ENCODE measurements at regions not wholly inside any gene's neighbourhood (a gene's known extent, or its start where the extent isn't known, plus 50 kb on each side); places are given as distances from the start of the nearest gene placed in this dataset.

GRCh38 chrX:40485973-40486372 lies 94.8 kb upstream of the ATP6AP2 start:
- no peak for DNase-seq (ENCODE audit: extremely low read depth in 1 of 2, low read depth in 1 of 2)

GRCh38 chrX:40485102-40485826 lies 95.5 kb upstream of the ATP6AP2 start:
- no peak for DNase-seq (ENCODE audit: extremely low read depth in 1 of 2, low read depth in 1 of 2)

DNA sequence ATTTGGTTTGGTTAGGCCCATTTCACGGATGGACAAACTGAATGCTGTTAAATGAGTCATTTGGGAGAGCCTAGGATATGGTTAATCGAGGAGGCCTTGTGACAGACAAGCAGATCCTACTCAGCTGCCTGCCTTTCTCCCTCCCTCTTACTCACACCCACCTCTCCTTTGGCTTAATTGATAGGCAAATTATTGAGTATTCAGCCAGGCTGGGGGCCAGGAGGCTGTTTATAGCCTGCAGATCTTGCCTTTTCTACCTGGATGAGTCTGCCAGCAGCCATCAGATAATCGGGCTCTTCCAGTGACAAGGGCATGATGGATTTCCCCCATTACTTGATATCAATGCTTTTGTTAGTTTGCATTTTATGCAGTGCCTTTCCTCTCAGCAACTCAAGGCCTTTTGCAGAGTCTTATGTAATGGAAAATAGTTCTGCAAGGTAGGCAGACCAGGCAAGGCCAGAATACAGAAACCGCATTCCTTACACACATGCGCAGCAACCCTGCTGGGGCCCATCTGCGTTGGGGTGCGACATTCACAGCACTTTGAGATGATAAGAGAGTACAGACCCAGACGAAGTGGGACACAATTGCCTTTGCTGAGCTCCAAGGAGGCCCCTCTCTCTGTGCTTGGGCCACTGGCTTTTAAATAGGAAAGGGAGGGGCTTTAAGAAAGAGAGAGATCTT lies 96.2 kb upstream of the ATP6AP2 start:
- DNase-seq (ENCODE audit: extremely low read depth in 1 of 2, low read depth in 1 of 2), result no peak

DNA sequence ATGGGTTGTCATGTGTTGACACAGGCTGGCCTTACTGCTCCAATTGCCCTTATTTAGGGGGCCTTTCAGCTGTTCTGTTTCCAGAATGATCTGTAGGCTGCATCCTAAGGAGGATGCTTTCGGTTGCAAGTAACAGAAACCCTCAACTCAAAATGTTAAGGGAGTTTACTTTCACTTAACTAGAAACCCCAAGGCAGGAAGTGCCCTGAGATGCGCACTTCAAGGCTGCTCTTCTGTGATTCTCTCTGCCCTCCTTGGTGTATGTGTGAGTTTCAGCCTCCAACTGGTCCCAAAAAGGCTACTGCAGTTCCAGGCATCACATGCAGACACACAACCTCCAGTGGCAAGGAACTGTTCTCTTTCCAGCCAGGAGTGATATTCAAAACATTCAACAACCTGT lies 97.3 kb upstream of the ATP6AP2 start:
- DNase-seq (ENCODE audit: extremely low read depth in 1 of 2, low read depth in 1 of 2), result no peak

DNA sequence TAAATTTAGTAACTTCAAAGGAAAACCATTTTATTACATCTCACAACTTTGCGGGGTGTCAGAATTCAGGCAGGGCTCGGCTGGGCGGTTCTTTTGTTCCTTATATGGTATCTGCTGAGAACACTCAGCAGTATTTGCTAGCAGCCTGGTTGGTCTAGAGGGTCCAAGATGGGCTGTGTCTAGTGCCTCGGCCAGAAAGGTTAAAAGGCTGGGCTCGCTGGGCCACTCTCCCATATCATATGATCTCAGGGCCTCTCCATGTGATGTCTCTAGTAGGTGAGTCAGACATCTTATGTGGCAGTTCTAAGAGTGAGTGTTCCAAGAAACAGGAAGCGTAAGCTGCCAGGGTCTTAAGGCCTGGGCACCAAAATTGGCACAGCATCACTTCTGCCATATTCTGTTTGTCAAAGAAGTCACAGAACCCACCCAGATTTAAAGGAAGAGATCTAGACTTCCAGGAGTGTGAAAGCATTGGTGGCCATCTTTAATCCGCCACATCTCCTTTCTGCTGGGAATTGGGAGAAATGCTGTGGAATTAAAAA lies 100.9 kb upstream of the ATP6AP2 start:
- DNase-seq (ENCODE audit: extremely low read depth in 1 of 2, low read depth in 1 of 2), result no peak

GRCh38 chrX:40478474-40479065 lies 102.2 kb upstream of the ATP6AP2 start:
- DNase-seq (ENCODE audit: extremely low read depth in 1 of 2, low read depth in 1 of 2), result no peak

DNA sequence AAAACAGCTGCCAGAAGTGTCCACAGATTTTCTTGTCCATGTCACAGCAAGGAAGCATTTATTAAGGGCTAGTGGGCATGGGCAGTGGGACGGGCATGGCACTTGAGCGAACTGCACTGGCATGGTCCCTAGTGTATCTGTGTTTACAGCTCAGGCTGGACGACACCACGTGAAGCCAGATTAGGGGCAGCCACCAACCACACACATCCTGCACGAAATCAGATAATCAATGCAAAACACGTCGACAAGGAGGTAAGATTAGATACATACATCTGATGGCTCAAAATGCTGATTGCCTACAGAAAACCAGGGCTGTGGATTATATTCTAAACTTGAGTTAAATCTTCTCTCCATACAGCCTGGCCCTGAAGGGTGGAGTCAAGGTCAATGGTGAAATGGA lies 103.8 kb upstream of the ATP6AP2 start:
- no peak for DNase-seq (ENCODE audit: extremely low read depth in 1 of 2, low read depth in 1 of 2)

DNA sequence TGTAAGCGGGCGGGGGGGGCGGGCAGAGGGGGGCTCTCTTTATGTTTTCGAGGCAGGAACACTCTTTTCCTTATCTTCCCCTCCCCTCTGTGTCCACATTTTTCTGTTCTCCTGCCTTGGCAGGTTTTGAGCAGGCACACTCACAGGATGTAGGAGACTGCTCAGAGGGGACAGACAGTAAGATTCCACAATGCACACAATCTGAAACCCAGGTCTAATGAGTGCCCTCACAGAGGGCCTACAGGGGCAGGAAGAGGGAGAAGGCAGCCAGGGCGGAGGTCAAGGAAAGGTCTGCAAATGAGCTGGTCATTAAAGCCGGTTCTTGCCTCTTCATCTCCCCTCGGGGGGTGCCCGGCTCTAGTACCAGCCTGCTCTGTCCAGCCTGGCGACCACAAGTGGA lies 106.1 kb upstream of the ATP6AP2 start:
- no peak for DNase-seq (ENCODE audit: extremely low read depth in 1 of 2, low read depth in 1 of 2)

GRCh38 chrX:40474205-40474626 lies 106.6 kb upstream of the ATP6AP2 start:
- no peak for DNase-seq (ENCODE audit: extremely low read depth in 1 of 2, low read depth in 1 of 2)

DNA sequence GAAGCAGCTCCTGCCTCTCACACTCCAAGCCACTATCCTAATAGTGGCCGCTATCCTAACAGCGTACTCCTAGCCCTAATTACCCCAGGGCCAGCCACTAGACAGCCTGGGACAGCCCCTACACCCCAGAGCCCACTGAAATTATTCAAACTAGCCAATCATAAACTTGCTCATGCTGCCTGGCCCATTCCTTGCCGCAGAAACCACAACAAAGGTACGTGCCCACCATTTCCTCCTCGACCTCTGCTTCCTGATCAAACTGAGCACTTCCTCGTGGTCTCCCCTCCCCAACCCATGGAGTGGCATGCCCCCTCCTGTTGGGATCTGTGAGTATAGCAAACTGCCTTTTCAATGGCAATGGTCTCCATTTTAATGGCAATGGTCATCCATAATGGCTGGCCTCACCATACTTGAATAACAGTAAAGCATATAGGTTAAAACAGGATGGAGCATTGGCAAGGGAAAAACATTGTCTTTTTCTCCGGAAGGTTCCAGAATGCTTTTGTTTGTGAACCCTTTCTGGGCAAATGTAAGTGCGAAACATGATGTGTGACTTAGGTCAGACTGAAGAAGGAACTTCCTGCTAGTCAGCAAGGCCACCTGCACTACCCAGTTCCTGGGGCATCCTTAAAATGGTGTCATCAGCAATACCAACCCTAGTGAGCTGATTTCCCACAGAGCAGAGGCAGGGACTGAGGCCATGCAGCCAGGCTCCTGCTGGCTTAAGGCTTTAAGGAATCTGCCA lies 107.1 kb upstream of the ATP6AP2 start:
- no peak for DNase-seq (ENCODE audit: extremely low read depth in 1 of 2, low read depth in 1 of 2)

DNA sequence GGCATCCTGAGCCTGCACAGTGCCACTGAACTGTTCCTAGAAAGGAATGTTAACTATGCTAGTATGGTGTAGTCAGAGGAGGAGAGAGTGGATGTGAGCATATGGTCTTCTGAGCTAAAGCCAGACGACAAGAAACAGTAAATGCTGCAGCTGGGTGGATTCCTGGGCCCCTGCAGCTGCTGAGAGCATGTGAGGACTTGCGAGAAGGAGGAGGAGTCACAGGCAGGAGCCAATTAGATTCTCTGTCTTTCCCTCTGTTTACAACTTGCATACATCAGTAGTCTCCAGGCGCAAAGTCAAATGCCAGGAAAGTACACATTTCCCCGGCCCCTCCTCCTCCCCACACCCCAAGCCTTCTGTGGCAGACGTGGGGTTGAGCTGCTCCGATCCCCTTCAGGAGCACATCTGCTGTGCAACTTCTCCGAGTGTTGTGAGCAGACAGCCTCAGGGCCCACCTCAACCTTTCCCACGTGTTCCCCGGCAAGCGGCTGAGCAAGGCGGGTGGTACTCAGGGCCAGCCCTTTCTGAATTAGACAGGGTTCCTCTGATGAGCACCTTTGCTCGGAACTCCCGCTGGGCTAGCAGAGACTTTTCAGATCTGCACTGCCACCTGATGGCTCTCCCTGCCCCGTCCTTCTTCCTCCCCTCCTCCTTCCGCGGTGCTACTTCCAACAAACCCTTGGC lies 108.7 kb upstream of the ATP6AP2 start:
- no peak for DNase-seq (ENCODE audit: extremely low read depth in 1 of 2, low read depth in 1 of 2)

GRCh38 chrX:40470830-40471429 lies 109.8 kb upstream of the ATP6AP2 start:
- DNase-seq (ENCODE audit: extremely low read depth in 1 of 2, low read depth in 1 of 2), result no peak

DNA sequence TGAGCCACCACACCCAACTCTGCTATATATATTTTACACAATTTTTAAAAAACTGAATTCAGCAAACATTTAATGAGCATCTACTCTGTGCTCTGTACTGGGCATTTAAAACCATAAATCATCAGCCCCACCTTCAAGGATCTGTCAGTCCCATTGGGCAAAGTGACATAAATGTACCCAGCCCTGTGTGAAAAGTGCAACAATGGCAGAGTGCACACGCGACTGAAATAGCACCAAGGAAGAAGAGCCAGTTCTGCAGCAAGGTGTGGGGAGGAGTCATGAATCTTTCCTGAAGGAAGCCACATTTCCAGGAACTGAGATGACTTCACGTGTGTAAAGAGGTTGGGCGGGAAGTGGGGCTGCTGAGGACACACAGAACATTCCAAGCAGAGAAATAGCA lies 111.5 kb upstream of the ATP6AP2 start:
- DNase-seq (ENCODE audit: extremely low read depth in 1 of 2, low read depth in 1 of 2), result no peak

- DNase-seq (ENCODE audit: extremely low read depth in 1 of 2, low read depth in 1 of 2), result no peak
These were observed 112.5 kb upstream of the ATP6AP2 start for GRCh38 chrX:40468033-40468846.

GRCh38 chrX:40467454-40467853 lies 113.3 kb upstream of the ATP6AP2 start:
- DNase-seq (ENCODE audit: extremely low read depth in 1 of 2, low read depth in 1 of 2), result no peak

DNA sequence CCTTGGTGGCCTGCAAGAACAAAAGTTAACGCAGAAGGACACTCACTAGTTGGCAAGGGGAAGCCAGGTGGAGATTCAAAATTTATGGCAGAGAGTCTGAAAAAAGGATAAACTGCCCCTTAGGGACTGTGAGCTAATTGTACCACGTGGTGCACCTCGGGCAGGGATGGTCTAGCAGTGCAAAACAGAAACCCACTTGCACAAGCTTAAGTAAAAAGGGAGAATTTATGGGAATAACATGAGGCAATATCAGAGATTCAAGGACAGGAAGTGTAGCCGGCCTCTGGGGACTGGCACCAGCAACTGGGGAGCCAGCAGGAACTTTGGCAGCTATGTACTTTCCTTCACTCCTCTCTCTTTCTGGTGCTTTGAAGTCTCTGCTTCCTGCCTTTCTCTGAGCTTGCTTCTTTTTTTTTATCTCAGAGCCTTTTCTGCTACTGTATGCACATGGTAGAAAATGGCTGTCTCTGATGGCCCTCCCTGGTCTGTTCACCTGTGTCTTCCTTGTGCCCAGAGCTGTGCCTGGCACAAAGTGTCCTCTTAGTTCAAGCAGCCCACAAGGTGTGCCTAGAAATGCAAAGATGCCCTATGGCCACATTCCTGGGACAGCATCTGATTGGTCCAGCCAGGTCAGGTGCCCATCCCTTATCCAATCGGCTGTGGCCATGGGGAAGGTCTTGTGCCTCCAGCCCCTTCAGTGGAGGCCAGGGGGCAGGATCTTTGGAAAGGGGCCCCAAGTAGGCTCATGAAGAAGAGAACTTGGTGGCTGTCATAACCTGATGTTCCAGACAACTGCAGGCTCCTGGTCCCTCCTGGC lies 114.8 kb upstream of the ATP6AP2 start:
- no peak for DNase-seq (ENCODE audit: extremely low read depth in 1 of 2, low read depth in 1 of 2)

DNA sequence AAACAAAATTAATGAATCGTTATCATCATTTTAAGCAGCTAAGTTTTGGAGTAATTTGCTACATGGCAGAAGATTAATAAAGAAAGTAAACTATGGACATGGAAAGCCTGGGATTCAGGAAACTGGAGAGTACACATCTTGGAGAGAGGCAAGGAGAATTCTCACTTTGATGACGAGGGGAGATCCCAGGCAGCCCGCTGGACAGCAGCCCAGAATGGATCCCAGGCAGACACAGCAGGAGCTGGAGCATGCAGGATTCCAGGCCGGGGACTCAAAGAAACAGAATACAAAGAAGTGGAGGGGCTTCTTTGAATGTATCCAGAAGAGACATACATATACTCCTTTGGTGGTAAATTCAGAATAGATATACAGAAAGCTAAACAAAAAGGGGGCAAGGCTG lies 118.0 kb upstream of the ATP6AP2 start:
- no peak for DNase-seq (ENCODE audit: extremely low read depth in 1 of 2, low read depth in 1 of 2)

GRCh38 chrX:40460926-40461325 lies 119.8 kb upstream of the ATP6AP2 start:
- DNase-seq (ENCODE audit: extremely low read depth in 1 of 2, low read depth in 1 of 2), result no peak
